ENCODE measurements at regions not wholly inside any gene's neighbourhood (a gene's known extent, or its start where the extent isn't known, plus 50 kb on each side); places are given as distances from the start of the nearest gene placed in this dataset.

DNA sequence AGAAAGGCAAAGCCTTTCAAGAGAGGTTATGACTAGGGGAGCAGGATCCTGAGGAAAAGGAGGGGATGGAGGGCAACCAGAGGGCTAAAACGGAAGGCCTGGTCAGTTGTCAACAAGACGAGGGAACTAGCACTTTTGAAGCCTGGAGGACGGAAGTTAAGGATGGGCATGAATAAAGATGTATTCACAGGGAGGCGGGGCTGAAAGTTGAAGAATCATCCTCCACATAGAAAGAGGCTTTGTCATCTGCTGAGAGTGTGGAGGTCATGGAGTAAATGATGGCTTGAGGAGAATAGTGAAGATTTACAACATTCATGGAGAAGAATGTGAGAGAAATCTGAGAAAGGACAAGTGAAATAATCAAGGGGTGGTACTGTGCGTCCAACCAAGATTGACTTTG, 137.5 kb downstream of the MAGEB17 start:
- Histone ChIP-seq H3K9ac (ENCODE audit: insufficient read depth in 1 of 2, low read depth in 2 of 2, low read length in 2 of 2) (no peak overlapping the region), H3K36me3 (ENCODE audit: control insufficient read depth, insufficient read depth, low read length) (no peaks in the 10 kb centered on the region), H2AFZ (ENCODE audit: low read depth, low read length) (no peak overlapping the region), H3K27me3 (ENCODE audit: control insufficient read depth in 2 of 2, insufficient read depth in 2 of 2, low read length in 2 of 2) (no peaks in the 10 kb centered on the region), H3K4me2 (ENCODE audit: insufficient read depth, low read length) (no peak overlapping the region), H4K20me1 (replicated peaks; ENCODE audit: control insufficient read depth, insufficient read depth, low read length) (no peaks in the 10 kb centered on the region), H3K9me1 (ENCODE audit: control insufficient read depth, insufficient read depth, low read length) (no peaks in the 10 kb centered on the region), H3K9me3 (replicated peaks; ENCODE audit: control insufficient read depth, insufficient read depth, low read depth, low read length) (no peaks in the 10 kb centered on the region), H3K27ac (ENCODE audit: extremely low read depth, low read depth, low read length) (no peak overlapping the region), H3K79me2 (ENCODE audit: control insufficient read depth, insufficient read depth, low read length) (no peaks in the 10 kb centered on the region), H3K4me3 (no peak overlapping the region), H3K4me1 (replicated peaks in 1 of 2; ENCODE audit: control insufficient read depth in 2 of 2, insufficient read depth in 2 of 2, low read length in 2 of 2) (no peaks in the 10 kb centered on the region)
- CTCF ChIA-PET (ENCODE audit: low intra/inter-chr PET ratio): no interaction called here
- FAIRE-seq: no peak
- intact Hi-C loops (cut with micrococcal nuclease): no loop called here
- no TSS peak for BruUV-seq (replicated peaks)
- 0% methylated on average over 5 of the region's 5 CpGs for WGBS (ENCODE audit: insufficient coverage, low coverage, missing lambda C conversion rate)
- TF ChIP-seq ZNF197 (CRISPR knock-in tag; IDR thresholded peaks at IDR 0.05; ENCODE audit: low read depth) (no peak), NFXL1 (CRISPR knock-in tag; IDR thresholded peaks at IDR 0.05) (no peak), ZNF778 (CRISPR knock-in tag; IDR thresholded peaks at IDR 0.05) (no peak), MEF2D (tag; conservative IDR thresholded peaks at IDR 0.05; ENCODE audit: low read depth) (no peak), KDM1A (IDR thresholded peaks at IDR 0.05) (no peak), NELFE (IDR thresholded peaks at IDR 0.05; ENCODE audit: insufficient read depth, insufficient read length) (no peak), SRF (CRISPR knock-in tag; IDR thresholded peaks at IDR 0.05) (no peak), NFE2L1 (tag; IDR thresholded peaks at IDR 0.05; ENCODE audit: borderline replicate concordance, low read depth) (no peak), FUS (optimal IDR thresholded peaks at IDR 0.05; ENCODE audit: low read depth, low read length) (no peak), BRD9 (IDR thresholded peaks at IDR 0.05; ENCODE audit: low read depth, partially characterized antibody) (no peak), SIN3A (IDR thresholded peaks at IDR 0.05; ENCODE audit: borderline replicate concordance in 2 of 2, control insufficient read depth in 1 of 2, low read depth in 2 of 2, low read length in 2 of 2) (no peak), BRD4 (IDR thresholded peaks at IDR 0.05) (no peak), BHLHE40 (IDR thresholded peaks at IDR 0.05; ENCODE audit: low read length) (no peak), GTF2F1 (IDR thresholded peaks at IDR 0.05; ENCODE audit: low read depth, low read length) (no peak)
- TF ChIP-seq, protein P1, sequence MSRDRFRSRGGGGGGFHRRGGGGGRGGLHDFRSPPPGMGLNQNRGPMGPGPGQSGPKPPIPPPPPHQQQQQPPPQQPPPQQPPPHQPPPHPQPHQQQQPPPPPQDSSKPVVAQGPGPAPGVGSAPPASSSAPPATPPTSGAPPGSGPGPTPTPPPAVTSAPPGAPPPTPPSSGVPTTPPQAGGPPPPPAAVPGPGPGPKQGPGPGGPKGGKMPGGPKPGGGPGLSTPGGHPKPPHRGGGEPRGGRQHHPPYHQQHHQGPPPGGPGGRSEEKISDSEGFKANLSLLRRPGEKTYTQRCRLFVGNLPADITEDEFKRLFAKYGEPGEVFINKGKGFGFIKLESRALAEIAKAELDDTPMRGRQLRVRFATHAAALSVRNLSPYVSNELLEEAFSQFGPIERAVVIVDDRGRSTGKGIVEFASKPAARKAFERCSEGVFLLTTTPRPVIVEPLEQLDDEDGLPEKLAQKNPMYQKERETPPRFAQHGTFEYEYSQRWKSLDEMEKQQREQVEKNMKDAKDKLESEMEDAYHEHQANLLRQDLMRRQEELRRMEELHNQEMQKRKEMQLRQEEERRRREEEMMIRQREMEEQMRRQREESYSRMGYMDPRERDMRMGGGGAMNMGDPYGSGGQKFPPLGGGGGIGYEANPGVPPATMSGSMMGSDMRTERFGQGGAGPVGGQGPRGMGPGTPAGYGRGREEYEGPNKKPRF (IDR thresholded peaks at IDR 0.05; ENCODE audit: low read depth, low read length): no peak
- TF ChIP-seq, protein P2, sequence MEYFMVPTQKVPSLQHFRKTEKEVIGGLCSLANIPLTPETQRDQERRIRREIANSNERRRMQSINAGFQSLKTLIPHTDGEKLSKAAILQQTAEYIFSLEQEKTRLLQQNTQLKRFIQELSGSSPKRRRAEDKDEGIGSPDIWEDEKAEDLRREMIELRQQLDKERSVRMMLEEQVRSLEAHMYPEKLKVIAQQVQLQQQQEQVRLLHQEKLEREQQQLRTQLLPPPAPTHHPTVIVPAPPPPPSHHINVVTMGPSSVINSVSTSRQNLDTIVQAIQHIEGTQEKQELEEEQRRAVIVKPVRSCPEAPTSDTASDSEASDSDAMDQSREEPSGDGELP (CRISPR knock-in tag; IDR thresholded peaks at IDR 0.05; ENCODE audit: borderline replicate concordance): no peak
- TF ChIP-seq, protein P3, sequence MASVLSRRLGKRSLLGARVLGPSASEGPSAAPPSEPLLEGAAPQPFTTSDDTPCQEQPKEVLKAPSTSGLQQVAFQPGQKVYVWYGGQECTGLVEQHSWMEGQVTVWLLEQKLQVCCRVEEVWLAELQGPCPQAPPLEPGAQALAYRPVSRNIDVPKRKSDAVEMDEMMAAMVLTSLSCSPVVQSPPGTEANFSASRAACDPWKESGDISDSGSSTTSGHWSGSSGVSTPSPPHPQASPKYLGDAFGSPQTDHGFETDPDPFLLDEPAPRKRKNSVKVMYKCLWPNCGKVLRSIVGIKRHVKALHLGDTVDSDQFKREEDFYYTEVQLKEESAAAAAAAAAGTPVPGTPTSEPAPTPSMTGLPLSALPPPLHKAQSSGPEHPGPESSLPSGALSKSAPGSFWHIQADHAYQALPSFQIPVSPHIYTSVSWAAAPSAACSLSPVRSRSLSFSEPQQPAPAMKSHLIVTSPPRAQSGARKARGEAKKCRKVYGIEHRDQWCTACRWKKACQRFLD (CRISPR knock-in tag; IDR thresholded peaks at IDR 0.05): no peak
- TF ChIP-seq, protein P4, sequence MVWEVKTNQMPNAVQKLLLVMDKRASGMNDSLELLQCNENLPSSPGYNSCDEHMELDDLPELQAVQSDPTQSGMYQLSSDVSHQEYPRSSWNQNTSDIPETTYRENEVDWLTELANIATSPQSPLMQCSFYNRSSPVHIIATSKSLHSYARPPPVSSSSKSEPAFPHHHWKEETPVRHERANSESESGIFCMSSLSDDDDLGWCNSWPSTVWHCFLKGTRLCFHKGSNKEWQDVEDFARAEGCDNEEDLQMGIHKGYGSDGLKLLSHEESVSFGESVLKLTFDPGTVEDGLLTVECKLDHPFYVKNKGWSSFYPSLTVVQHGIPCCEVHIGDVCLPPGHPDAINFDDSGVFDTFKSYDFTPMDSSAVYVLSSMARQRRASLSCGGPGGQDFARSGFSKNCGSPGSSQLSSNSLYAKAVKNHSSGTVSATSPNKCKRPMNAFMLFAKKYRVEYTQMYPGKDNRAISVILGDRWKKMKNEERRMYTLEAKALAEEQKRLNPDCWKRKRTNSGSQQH (CRISPR knock-in tag; IDR thresholded peaks at IDR 0.05): no peak
- POLR2A ChIA-PET: no interaction called here
- no peak for DNase-seq (ENCODE audit: extremely low read depth in 1 of 4, low spot score in 3 of 4)
- in situ Hi-C loops (cut with MboI): no loop called here
- no peak for ATAC-seq
